NCI-H2196 (cell line): ENCODE measurements at regions not wholly inside any gene's neighbourhood (a gene's known extent, or its start where the extent isn't known, plus 50 kb on each side); places are given as distances from the start of the nearest gene placed in this dataset.

Experiments used
- DNase-seq: peaks from one replicate; lab custom pipeline; 2025; ENCODE audit not compliant: unreplicated experiment; lab: John Stamatoyannopoulos, UW

DNA sequence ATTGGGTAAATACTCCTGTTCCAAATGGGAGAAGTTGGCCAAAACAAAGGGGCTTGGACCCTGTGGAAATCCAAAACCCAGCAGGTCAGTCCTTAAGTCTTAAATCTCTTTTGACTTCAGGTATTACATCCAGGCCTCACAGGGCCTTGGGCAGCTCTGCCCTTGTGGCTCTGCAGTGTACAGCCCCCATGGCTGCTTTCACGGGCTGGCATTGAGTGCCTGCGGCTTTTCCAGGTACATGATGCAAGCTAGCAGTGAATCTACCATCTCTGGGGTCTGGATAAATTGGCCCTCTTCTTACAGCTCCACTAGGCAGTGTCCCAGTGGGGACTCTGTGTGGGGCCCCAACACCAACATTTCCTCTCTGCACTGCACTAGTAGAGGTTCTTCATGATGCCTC lies 308.5 kb upstream of the ARRDC3 start:
- no peak for DNase-seq

DNA sequence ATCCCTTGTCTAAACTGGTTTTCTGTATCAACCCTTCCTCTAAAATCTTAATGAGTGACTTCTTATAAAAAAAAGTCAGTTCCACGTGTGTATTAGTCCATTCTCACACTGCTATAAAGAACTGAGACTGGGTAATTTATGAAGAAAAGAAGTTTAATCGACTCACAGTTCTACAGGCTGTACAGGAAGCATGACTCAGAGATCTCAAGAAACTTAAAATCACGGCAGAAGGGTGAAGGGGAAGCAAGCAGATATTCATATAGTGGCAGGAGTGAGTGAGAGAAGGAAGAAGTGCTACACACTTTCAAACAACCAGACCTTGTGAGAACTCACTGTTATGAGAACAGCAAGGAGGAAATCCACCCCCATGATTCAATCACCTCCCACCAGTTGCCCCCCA lies 307.8 kb upstream of the ARRDC3 start:
- no peak for DNase-seq

DNA sequence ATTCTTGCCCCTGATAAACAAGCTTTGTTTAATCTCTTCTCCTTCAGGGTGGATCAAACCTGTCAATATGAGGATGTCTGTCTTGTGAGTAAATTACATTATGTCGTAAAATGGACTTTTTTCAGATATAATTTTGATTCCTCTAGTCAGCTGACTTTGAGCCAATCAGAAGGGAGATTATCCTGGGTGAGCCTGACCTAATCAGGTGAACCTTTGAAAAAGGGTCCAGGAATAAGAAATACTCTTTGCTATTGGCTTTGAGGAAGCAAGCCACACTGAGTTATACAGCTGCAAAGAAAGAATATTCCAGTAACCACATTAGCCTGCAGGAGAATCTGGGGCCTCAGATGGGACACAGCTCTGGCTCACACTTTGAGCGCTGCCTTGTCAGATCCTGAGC lies 304.3 kb upstream of the ARRDC3 start:
- no peak for DNase-seq

DNA sequence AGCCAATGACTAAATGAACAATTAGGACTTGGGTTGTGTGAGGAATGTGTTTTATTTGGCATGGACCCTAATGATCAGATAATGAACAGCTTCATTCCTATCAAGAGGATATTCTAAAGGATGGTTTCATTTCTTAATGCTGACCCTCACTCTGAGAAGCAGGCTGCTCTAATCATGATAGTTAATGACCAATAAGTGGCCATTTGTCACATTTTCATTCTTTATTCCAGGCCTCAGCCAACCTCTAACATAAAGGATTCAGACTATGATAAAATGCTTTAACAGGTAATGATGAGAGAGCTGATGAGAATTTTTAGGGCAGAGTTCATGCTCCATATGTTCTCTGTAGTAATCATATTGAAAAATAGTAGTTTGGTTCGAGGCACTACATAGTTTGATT lies 301.5 kb upstream of the ARRDC3 start:
- no peak for DNase-seq

DNA sequence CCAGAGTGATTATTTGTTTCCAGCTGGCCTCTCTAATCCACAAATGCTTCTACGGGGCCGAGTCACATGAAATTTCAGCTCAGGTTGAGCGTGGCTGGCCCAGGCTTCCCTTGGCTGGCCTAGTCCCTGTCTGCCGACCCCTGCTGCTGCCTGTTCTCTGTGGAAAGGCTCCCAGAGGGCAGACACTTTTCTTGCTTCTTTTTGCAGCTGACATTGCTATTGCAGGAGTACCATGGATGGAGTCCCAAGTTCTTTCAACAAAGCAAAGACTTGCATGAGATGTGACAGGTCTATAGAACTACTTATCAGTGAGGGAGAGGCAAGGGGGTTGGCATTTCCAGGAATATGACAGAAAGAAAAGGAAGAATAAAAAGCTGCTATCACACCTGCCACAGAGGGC lies 287.4 kb upstream of the ARRDC3 start:
- DNase-seq: peak; percentile 1

DNA sequence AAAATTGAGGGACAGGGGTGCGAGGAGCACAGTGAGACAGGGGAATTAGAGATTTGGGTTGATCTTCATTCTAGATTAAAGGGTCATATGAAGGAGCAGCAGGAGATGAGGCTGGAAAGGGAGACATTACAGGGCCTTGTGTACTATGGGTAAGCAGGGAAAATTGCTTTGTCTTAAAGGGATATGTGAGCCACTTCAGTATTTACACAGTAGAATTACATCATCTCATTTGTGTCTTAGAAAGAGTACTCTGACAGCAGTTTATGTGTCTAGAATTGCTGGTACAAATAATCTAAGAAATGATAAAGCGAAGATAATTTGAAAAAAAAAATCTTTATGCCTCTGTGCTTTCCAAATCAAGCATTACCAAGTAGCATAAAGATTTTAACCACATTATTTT lies 287.0 kb upstream of the ARRDC3 start:
- DNase-seq: peak; percentile 1

DNA sequence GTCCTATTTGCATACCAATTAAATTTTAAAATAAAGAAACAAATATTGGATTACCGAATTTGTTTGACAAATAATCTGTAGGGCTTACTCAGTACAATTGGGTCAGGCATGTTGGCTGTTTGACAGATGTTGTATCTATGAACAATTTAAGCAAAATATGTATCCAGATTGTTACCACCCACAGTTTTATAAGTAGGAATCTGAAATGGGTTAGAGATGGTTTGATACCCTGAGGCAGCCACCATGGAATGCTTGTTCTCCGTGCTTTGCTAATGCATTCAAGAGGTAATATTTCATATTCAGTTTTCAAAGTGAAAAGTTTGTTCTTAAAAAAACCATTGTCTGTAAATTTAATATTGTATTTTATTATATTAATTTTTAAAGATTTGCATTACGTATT lies 285.1 kb upstream of the ARRDC3 start:
- DNase-seq: no peak

DNA sequence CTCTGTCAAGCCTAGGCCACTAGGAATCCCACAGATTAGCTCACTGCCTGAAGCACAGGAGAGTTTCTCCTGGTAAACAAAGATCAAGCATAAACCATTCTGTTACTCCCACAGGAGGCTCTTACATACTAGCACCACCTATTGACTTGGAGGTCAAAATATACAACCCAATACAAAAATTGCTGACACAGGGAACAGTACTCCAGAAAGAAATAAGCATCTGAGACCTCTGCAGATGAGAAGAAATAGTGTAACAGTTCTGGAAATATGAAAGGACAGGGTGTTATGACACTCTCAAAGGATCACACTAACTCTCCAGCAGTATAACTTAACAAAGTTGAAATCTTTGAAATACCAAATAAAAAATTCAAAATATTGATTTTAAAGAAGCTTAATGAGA lies 269.6 kb upstream of the ARRDC3 start:
- no peak for DNase-seq

DNA sequence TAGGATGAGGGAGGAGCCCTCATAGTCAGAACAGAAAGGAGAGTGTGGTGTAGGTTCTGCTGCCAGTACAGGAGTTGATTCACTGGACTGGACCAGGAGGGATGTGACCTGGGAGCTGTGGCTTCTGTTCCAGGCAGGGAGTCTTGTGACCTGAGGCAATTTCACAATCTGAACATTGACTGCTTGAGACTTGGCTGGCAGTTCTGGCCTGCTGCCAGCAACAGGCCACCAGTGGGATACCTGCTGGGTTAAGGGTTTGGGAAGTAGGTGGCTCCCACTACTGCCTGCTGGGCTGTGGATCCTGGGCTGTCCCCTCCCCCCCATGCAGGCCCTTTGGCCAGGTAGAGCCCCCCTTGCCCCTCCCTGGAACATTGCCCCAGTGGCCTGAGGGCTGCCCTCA lies 268.6 kb upstream of the ARRDC3 start:
- no peak for DNase-seq

DNA sequence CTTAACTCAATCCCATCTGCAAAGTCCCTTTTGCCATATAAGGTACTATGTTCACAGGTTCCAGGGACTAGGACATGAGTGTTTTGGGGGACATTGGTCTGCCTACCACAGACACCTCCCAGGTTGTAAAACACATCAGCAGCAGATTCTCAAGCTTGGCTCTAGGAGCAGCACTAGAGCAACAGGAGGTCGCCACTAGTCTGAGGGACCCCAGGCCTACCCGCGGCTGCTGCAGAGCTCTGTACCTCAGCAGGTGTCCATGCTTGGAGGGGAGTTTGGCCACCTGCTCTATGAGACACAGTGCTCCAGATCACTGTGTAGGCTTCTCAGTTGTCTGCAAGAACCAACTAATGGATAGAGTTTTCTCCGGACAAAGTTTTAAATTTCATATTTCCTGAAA lies 262.2 kb upstream of the ARRDC3 start:
- DNase-seq: no peak

DNA sequence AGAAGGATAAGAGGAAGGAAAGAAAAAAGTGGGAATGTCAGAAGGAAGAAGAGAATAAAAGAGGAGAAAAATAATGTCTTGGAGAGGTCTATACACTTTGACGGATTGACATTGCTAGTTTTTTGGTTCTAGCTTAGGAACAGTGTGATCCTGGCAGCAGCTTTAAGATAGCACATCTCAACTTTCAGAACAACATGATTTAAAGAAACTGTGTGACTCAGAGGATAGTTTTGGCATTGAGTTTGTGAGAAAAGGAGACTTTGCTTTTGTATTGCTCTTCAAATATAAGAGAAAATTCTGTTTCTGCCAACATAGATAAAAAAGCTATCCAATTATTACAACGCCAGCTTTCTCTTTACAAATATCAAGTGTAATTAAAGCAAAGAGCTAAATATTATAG lies 260.7 kb upstream of the ARRDC3 start:
- no peak for DNase-seq

DNA sequence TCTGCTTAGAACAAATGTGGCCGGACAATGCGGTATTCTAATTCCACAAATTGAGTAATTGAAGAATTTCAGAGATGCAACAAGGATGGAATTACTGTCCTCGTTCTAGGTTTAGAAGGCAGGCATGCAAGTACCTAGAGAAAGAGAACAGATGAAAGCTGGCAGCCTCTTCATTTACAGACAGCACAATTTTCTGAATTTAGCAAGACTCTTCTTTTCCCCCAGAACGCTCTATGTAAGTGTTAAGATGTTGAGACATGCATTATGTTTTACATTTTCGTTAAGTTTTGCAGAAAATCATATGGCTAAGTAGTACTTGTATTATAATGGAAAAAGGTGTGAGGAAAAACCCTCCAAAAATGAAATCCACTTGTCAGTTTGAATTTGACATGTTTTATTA lies 259.5 kb upstream of the ARRDC3 start:
- no peak for DNase-seq

DNA sequence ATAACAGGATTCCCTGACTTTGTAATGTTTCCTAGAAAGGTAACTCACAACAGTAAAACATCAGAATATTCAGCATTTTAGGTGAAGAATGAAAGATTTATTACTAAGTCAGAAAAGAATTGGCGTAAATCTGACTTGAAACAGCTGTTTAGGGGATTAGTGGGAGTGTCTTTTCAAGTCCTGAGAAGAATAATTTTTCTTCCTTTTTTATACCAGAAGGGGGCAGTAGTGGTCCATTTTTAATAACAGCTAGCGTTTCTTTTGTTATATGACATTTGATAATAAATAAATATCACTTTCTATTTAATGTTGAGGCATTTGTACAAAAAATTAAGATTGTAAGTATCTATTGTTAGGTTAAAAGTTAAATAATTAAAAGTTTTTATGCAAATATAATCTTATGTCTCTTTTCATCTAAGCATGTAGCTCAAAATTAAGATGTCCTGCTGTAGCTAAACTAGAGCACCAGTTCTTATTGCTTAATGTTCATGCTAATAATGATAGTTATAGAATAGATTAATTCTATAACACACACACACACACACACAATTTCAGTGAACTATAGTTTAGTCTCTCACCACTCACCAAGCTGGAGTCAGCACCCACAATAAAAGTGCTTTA lies 258.7 kb upstream of the ARRDC3 start:
- DNase-seq: peak; percentile 33

DNA sequence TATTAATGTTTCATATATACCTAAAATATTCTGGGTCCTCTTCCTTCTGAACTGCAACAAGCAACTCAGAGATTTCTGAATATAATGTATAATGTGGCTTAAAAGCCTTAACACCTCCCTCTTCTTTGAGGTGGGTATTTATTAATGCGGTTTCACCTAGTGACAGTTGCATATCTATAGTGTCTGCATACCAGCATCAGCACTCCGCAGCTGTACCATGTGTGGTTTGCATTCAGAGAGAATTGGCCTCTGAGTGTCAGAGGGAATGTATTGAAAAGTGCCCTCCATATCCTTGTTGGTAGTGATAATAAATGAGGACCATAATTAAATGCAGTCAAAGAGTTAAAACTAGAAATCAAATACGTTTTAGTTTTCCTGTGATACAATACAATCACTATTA lies 256.6 kb upstream of the ARRDC3 start:
- DNase-seq: no peak

DNA sequence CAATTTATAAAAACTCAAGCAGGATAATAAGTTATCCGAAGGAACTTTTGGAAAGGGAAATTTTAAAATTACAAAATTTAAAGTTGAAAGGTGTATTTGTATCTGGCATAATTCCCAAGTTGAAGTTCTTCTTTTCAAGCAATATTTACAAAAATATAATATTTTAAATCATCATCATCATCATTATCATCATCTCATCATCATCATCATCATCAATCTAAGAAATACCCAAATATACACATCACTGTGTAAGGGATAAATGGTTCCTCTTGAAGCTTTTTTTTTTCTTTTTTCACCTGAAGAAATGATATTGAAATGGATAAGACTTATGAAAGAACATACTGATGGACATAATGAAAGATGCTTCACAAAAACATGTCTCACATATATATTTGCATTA lies 254.9 kb upstream of the ARRDC3 start:
- DNase-seq: no peak

DNA sequence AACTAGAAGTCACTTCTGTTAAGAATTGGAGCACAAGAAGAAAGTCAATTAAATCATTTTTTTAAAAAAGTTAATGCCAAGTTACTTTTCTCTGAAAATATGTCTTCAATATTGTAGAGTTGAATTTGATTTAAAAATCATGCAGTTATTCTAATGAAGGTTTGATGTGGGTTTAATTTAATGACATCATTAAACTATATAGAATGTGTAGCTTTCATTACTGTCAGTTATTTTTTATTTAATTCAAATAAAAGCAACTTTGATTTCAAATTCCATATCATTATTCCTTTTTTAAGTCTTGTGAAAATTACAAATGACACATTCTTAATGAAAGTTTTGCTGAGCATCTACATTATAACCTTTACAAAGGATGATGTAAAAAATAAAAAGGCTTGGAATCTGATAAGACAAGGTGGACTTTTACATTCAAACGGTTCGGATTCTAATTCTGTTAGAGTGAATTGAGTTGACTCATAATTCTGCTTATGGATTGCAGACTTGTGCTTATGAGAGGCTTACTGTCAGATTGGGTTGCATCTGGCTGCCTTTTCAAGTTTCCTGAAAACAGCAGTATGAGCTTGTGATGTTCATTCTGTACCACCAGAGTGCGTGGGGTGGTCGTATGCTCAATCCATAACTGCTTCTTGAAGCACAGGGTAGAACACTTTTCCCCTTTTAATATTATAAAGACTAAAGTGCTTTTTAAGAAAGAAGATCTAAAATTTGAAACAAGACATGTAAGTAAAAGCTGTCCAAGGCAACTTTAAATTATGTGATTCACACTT lies 253.0 kb upstream of the ARRDC3 start:
- DNase-seq: no peak

DNA sequence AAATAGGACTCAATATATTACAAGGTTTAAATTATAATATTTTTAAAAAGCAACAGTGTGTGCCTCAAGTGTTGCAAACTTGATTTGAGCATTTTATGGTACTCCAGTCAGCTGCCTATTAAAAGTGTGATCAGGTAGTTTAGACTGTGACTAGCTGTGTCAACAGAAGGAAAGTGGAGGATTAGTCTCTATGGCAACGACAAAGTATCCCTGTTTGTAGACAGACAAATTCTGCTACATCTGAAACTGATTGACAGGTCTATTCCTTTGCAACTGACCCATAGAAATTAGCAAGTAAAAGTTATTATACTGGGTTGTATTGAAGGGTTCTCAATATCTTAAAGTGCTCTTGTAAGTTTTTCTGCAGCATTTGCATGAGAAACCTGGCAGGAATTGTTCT lies 249.8 kb upstream of the ARRDC3 start:
- DNase-seq: no peak

DNA sequence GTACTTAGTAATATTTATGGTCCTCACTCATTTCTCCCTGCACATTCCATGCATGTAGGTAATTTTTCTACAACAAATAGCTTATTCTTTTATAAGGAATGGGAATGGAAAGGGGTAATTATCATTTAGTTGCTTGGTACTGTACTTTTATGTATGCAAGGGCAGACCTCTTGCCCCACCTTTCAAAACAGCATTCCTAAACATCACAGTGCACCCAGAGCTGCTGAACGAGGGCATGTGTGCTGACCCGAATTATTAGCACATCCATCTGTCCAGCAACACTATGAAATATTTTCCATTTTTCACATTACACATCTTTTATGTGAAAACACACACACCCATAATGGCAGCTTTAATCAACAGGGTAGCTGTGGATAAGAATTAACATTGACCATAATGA lies 228.6 kb upstream of the ARRDC3 start:
- no peak for DNase-seq

DNA sequence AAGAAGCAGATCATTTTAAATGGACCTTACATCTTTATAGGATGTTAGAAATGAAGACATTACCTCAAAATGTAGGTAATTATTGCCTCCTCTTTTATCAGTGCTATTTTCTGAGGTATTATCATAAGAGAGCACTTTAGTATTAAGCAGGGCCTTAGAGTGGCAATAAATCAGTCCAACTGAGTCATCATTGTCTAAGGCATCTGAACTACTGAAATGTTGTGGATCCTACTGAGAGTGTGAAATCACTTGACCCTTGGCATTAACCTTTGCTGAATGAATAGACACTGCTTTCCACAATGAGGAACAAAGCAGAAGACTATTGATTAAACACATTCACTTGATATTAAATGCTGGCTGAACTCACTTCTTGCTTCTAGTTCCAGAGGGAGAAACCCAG lies 224.6 kb upstream of the ARRDC3 start:
- no peak for DNase-seq

DNA sequence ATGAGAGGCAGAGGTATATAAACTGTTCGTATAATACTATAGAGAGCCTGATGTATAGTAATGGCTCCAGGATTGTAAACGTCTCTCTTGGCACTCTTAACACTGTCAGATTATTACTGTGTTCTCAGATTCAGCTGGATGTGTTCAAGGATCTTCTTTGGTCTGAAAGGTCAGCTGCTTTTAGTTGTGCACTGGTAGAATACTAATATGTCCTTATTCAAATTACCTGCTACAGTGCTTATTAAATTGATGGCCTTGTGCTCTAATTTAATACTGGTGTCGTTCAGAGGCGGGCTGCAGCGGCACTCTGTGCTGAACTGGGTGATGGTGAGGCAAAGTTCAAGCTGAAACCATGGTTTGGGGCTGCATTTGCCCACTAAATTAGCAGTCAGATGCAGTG lies 216.7 kb upstream of the ARRDC3 start:
- no peak for DNase-seq

DNA sequence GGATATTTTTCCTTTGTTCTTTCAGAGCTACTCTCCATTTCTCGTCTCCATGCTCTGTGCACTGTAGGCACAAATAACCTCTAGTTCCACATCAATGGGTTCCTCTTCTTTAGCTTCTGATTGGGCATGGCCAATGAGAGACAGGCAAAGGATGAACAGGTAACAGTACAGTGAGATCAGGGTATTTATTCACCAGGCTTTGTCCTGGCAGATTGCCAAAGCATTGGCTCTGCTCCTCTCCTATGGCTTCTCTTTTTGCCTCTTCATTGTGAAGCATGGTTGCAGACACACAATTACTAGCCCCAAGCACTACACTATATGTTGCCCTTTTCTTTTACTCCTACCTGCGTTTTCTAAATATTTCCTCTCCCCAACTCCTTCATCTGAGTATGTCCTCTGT lies 215.1 kb upstream of the ARRDC3 start:
- no peak for DNase-seq

DNA sequence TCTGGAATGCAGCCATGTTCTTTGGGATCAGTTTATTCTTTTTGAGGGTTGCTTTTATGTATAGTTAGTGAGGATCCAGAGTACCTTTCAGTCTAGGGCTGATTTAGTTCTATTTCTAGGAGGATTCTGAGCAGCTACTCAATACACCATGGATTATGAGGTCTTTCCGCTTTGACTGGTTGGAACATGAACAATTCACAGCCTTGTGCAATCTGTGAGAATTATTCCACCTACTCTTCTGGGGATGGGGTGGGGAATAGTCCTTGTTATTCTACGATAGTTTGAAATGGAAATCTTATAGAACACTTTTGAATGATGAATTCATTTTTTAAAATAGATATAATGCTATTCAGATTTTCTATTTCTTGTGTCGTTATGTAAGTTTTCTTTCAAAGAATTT lies 212.3 kb upstream of the ARRDC3 start:
- no peak for DNase-seq

DNA sequence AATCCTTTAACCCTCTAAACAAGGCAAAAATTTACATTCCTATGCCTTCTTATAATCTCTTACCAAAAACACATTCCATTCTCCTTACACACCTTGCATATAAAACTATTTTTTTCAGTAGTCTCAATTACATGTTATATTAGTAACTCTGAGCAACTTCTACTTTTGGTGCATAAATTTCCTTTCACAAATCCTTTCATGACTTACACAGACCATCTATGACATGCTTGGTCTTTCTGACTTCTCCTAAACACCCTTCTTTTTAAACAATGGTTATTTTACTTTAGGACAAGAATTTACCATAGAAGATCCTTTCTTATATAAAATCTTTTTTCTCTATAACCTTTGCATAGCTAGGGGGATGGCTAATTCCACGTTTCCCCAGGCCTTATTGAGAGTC lies 208.0 kb upstream of the ARRDC3 start:
- DNase-seq: peak; percentile 1
